IMR-90 (cell line): ENCODE measurements at regions not wholly inside any gene's neighbourhood (a gene's known extent, or its start where the extent isn't known, plus 50 kb on each side); places are given as distances from the start of the nearest gene placed in this dataset.

Experiments
- ATAC-seq: fragments of 200-7000 bp; cut with Tn5 transposase; 2 replicates; pipeline ENCODE4 v1.9.1; 2020; ENCODE audit warnings: low read depth, mild to moderate bottlenecking, moderate library complexity
- BruUV-seq: library from RNA; stranded (reverse); fragments of 400-500 nt; replicated peaks from 2 replicates; lab custom pipeline; 2021; lab: Mats Ljungman, UMichigan
- CTCF ChIA-PET: fragments of 300-600 bp; formaldehyde crosslinking; extraction: SDS; loops from one replicate; lab custom pipeline; 2021; ENCODE audit warnings: antibody characterized with exemption; lab: Yijun Ruan, JAX
- POLR2A ChIA-PET: fragments of 300-600 bp; sonication (Branson Sonifier 250); formaldehyde crosslinking; loops from one replicate; lab custom pipeline; 2022; ENCODE audit warnings: antibody characterized with exemption; ENCODE audit not compliant: unreplicated experiment; lab: Charles Lee
- DNase-seq: peaks from one replicate; pipeline ENCODE4 v3.0.0; 2013
- H2AFZ ChIP-seq: replicated peaks from 2 replicates; pipeline ENCODE3; 2013; ENCODE audit warnings: low read length, mild to moderate bottlenecking; ENCODE audit not compliant: poor library complexity
- H2AK5ac ChIP-seq: 2 replicates; pipeline ENCODE4 v1.6.1; 2013; ENCODE audit warnings: low read depth, low read length, inconsistent platforms
- H2AK9ac ChIP-seq: replicated peaks from 2 replicates; pipeline ENCODE3; 2013; ENCODE audit warnings: mild to moderate bottlenecking, low read depth, low read length, moderate library complexity; ENCODE audit not compliant: poor library complexity
- H2BK120ac ChIP-seq: 2 replicates; pipeline ENCODE4 v1.6.1; 2013; ENCODE audit warnings: low read depth, low read length, inconsistent platforms
- H2BK15ac ChIP-seq: 3 replicates; pipeline ENCODE4 v1.6.1; 2013; ENCODE audit warnings: low read depth, low read length, inconsistent platforms
- H2BK20ac ChIP-seq: 2 replicates; pipeline ENCODE4 v1.6.1; 2013; ENCODE audit warnings: low read depth, mild to moderate bottlenecking, inconsistent platforms, low read length, moderate library complexity
- H2BK5ac ChIP-seq: 2 replicates; pipeline ENCODE4 v1.6.1; 2013; ENCODE audit warnings: mild to moderate bottlenecking, low read depth, low read length, inconsistent platforms; ENCODE audit not compliant: poor library complexity, severe bottlenecking
- H3K14ac ChIP-seq: replicated peaks from 2 replicates; pipeline ENCODE4 v1.6.1; 2013; ENCODE audit warnings: low read depth, low read length, inconsistent platforms
- H3K18ac ChIP-seq: 2 replicates; pipeline ENCODE4 v1.6.1; 2013; ENCODE audit warnings: low read depth, low read length, control low read depth
- H3K23ac ChIP-seq: 2 replicates; pipeline ENCODE4 v1.6.1; 2013; ENCODE audit warnings: low read depth, low read length, inconsistent platforms
- H3K27ac ChIP-seq: 2 replicates; pipeline ENCODE4 v1.5.1; 2013; ENCODE audit warnings: mild to moderate bottlenecking, control low read depth, low read length; ENCODE audit not compliant: insufficient read depth
- H3K27me3 ChIP-seq: 2 replicates; pipeline ENCODE4 v1.6.1; 2013; ENCODE audit warnings: low read length; ENCODE audit not compliant: control insufficient read depth, insufficient read depth
- H3K36me3 ChIP-seq: 2 replicates; pipeline ENCODE4 v1.6.1; 2013; ENCODE audit warnings: low read length, mixed read lengths; ENCODE audit not compliant: control insufficient read depth, insufficient read depth
- H3K4ac ChIP-seq: 2 replicates; pipeline ENCODE4 v1.6.1; 2013; ENCODE audit warnings: low read depth, low read length, inconsistent platforms
- H3K4me1 ChIP-seq: 2 replicates; pipeline ENCODE4 v1.6.1; 2013; ENCODE audit warnings: low read length, mixed read lengths; ENCODE audit not compliant: control insufficient read depth, insufficient read depth
- H3K4me2 ChIP-seq: 2 replicates; pipeline ENCODE4 v1.6.1; 2013; ENCODE audit warnings: low read depth, mild to moderate bottlenecking, control low read depth, low read length, moderate library complexity
- H3K4me3 ChIP-seq: 2 replicates; pipeline ENCODE4 v1.5.1; 2013; ENCODE audit warnings: low read depth, mild to moderate bottlenecking, control low read depth, low read length, moderate library complexity; ENCODE audit not compliant: insufficient read depth
- H3K56ac ChIP-seq: 2 replicates; pipeline ENCODE4 v1.6.1; 2013; ENCODE audit warnings: low read length, inconsistent platforms; ENCODE audit not compliant: insufficient read depth; ENCODE audit errors: extremely low read depth
- H3K79me1 ChIP-seq, 2 experiments: 2 replicates each; pipeline ENCODE4 v1.6.1; 2013; ENCODE audit warnings: low read length in 2 of 2, inconsistent platforms in 1 of 2, low read depth in 1 of 2
- H3K9ac ChIP-seq: 2 replicates; pipeline ENCODE4 v1.6.1; 2013; ENCODE audit warnings: low read depth, low read length, control low read depth
- H3K9me1 ChIP-seq: 2 replicates; pipeline ENCODE4 v1.6.1; 2013; ENCODE audit warnings: low read length, inconsistent platforms; ENCODE audit not compliant: insufficient read depth
- H3K9me3 ChIP-seq: 2 replicates; pipeline ENCODE4 v1.6.1; 2013; ENCODE audit warnings: low read length; ENCODE audit not compliant: control insufficient read depth, insufficient read depth
- H4K20me1 ChIP-seq: 2 replicates; pipeline ENCODE4 v1.6.1; 2013; ENCODE audit warnings: low read length, inconsistent platforms; ENCODE audit not compliant: insufficient read depth
- H4K5ac ChIP-seq: 2 replicates; pipeline ENCODE4 v1.6.1; 2013; ENCODE audit warnings: mild to moderate bottlenecking, low read depth, low read length, control low read depth
- H4K8ac ChIP-seq, 2 experiments: 2 replicates each; pipeline ENCODE4 v1.6.1; 2013; ENCODE audit warnings: low read depth in 2 of 2, low read length in 2 of 2, control low read depth in 1 of 2, inconsistent platforms in 1 of 2
- H4K91ac ChIP-seq: 2 replicates; pipeline ENCODE4 v1.6.1; 2013; ENCODE audit warnings: low read depth, low read length, inconsistent platforms; ENCODE audit not compliant: insufficient read depth
- MXI1 ChIP-seq: IDR thresholded peaks from 2 replicates; pipeline ENCODE4 v1.6.1; 2012; ENCODE audit warnings: low read depth, mild to moderate bottlenecking, low read length, moderate library complexity, borderline replicate concordance
- POLR2A ChIP-seq: IDR thresholded peaks from 2 replicates; pipeline ENCODE4 v1.6.1; 2012; ENCODE audit warnings: mild to moderate bottlenecking, low read depth, low read length
- RCOR1 ChIP-seq: IDR thresholded peaks from 2 replicates; pipeline ENCODE4 v1.6.1; 2012; ENCODE audit warnings: mild to moderate bottlenecking, low read length, improper control_type of control experiment; ENCODE audit not compliant: insufficient replicate concordance
- dilution Hi-C: fragments of 300-500 bp; cut with HindIII; formaldehyde crosslinking; loops from one replicate; pipeline ENCODE4 v1.14.3; 2018; ENCODE audit warnings: low sequenced_read_pairs; ENCODE audit not compliant: unreplicated experiment
- in situ Hi-C: fragments of 300-500 bp; cut with MboI; formaldehyde crosslinking; loops from 3 replicates; pipeline ENCODE4 v1.14.3; 2019; ENCODE audit warnings: low sequenced_read_pairs, inconsistent platforms, mixed read lengths
- intact Hi-C: fragments of 100-400 bp; cut with micrococcal nuclease; formaldehyde crosslinking; loops from 2 replicates; pipeline ENCODE4 v1.10.0; 2022
- TF ChIP-seq, protein P1 (sequence below): fragments of 150-350 bp; IDR thresholded peaks from 2 replicates; pipeline ENCODE4 v1.6.1; 2016; ENCODE audit warnings: low read depth, mild to moderate bottlenecking, low read length, moderate library complexity, borderline replicate concordance
- TF ChIP-seq, protein P2 (sequence below): fragments of 150-350 bp; IDR thresholded peaks from 2 replicates; pipeline ENCODE4 v1.6.1; 2017; ENCODE audit warnings: mild to moderate bottlenecking, antibody characterized with exemption, low read length, low read depth

DNA sequence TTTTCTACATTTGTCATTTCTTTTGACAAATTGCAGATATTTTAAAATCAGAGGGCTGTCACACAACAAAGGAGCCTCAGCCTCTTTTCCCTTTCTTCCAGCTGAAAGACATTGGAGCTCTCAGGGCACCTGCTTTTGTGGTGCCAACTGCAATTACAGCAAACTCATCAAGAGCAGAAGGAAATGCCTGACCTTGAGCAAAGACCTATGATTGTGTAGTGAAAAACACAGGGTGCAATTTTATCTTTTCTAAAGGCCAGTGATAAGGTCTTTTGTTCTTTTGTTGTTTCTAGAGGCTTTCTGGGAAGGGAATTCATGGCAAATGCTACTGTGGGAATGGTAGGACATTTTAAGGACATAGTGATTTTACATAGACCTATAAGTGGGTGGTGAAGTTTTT lies 214.3 kb downstream of the OXSM start:
- H2BK20ac ChIP-seq: no peak overlapping the region
- H2AK9ac ChIP-seq: no peak overlapping the region
- no peak overlapping the region for H2AFZ ChIP-seq
- H2BK5ac ChIP-seq: no peak overlapping the region
- in situ Hi-C loops: no loop called here
- dilution Hi-C loops: no loop called here
- H3K36me3 ChIP-seq: no peaks in the 10 kb centered on the region
- H3K23ac ChIP-seq: no peak overlapping the region
- H3K4me2 ChIP-seq: no peak overlapping the region
- CTCF ChIA-PET: no interaction called here
- no peak overlapping the region for H4K91ac ChIP-seq
- POLR2A ChIA-PET: no interaction called here
- H3K9me3 ChIP-seq: no peaks in the 10 kb centered on the region
- no peak overlapping the region for H3K9ac ChIP-seq
- no peak overlapping the region for H4K5ac ChIP-seq
- ATAC-seq (no peak), DNase-seq (no peak)
- H3K79me1 ChIP-seq: no peaks in the 10 kb centered on the region
- no peaks in the 10 kb centered on the region for H3K4me1 ChIP-seq
- H4K8ac ChIP-seq: no peak overlapping the region
- H3K4me3 ChIP-seq: no peak overlapping the region
- intact Hi-C loops: no loop called here
- H2BK120ac ChIP-seq: no peak overlapping the region
- no peak overlapping the region for H3K56ac ChIP-seq
- no peaks in the 10 kb centered on the region for H3K27me3 ChIP-seq
- H3K4ac ChIP-seq: no peak overlapping the region
- TF ChIP-seq, protein P1, sequence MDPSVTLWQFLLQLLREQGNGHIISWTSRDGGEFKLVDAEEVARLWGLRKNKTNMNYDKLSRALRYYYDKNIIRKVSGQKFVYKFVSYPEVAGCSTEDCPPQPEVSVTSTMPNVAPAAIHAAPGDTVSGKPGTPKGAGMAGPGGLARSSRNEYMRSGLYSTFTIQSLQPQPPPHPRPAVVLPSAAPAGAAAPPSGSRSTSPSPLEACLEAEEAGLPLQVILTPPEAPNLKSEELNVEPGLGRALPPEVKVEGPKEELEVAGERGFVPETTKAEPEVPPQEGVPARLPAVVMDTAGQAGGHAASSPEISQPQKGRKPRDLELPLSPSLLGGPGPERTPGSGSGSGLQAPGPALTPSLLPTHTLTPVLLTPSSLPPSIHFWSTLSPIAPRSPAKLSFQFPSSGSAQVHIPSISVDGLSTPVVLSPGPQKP: no peak
- no peak for TF ChIP-seq POLR2A
- TF ChIP-seq, protein P2, sequence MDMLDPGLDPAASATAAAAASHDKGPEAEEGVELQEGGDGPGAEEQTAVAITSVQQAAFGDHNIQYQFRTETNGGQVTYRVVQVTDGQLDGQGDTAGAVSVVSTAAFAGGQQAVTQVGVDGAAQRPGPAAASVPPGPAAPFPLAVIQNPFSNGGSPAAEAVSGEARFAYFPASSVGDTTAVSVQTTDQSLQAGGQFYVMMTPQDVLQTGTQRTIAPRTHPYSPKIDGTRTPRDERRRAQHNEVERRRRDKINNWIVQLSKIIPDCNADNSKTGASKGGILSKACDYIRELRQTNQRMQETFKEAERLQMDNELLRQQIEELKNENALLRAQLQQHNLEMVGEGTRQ: no peak
- no peak for TF ChIP-seq MXI1
- no peak for TF ChIP-seq RCOR1
- no peak overlapping the region for H2BK15ac ChIP-seq
- no peak overlapping the region for H3K14ac ChIP-seq
- no peak overlapping the region for H3K18ac ChIP-seq
- H3K27ac ChIP-seq: no peak overlapping the region
- BruUV-seq: no TSS peak
- H4K20me1 ChIP-seq: no peaks in the 10 kb centered on the region
- no peaks in the 10 kb centered on the region for H3K9me1 ChIP-seq
- H2AK5ac ChIP-seq: no peak overlapping the region
